ENCODE measurements at regions not wholly inside any gene's neighbourhood (a gene's known extent, or its start where the extent isn't known, plus 50 kb on each side); places are given as distances from the start of the nearest gene placed in this dataset.

GRCh38 chr5:58326022-58326421, 133.9 kb downstream of the PLK2 start:
- TF ChIP-seq EZH2 (IDR thresholded peaks at IDR 0.05) (no peak), POLR2AphosphoS5 (IDR thresholded peaks at IDR 0.05; ENCODE audit: borderline replicate concordance, low read depth, low read length) (no peak), FOXP2 (optimal IDR thresholded peaks at IDR 0.05; ENCODE audit: control extremely low read depth, extremely low read length, insufficient read depth) (no peak)

Measured in SK-N-MC (cell line).